ENCODE measurements at regions not wholly inside any gene's neighbourhood (a gene's known extent, or its start where the extent isn't known, plus 50 kb on each side); places are given as distances from the start of the nearest gene placed in this dataset.
A peak's percentile ranks its signal among the peaks of the same experiment; 100 is the strongest.

DNA sequence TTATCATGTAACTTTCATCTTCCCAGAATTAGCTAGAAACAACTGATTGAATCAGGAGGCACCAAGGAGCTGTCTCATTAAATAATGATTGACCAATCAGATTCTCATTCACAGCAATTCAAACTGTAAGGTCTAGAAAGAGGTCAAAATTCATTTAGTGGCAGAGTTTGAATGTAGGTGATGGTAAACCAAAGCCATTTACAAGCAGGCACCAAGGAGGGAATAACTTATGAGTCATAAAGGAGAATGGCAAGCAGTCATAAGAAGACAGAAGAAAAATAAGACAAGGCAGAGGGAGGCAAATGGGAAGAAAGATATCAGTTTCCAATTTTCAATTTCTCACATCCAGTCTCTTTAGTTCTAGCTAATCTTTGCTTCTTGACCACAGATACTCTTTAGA lies 52.9 kb upstream of the DEFB112 start:
- no peak for DNase-seq
- in situ Hi-C loops (cut with HindIII; ENCODE audit: low pct_ligation_motif_present, low pct_unique_long_range_greater_than_20kb, low sequenced_read_pairs), result no loop called here

DNA sequence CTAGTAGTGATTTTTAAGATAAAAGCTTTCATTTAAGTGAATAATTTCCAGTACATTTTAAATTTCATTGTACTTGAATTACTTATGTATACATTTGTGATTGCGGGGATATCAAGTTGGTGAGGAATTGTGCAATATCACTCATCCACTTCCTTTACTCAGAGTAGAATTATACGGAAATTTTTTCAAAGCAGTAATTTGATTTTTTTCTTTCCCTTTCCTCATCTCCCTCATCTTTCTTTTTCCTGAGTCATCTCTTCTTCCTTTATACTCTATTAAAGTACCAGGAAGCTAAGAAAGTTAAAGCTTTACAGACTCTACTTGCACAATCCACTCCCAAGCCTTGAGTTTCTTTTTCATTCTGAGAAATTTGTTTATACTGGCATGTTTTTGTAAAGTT lies 60.9 kb upstream of the DEFB112 start:
- DNase-seq, result no peak
- in situ Hi-C loops (cut with HindIII; ENCODE audit: low pct_ligation_motif_present, low pct_unique_long_range_greater_than_20kb, low sequenced_read_pairs), result no loop called here

DNA sequence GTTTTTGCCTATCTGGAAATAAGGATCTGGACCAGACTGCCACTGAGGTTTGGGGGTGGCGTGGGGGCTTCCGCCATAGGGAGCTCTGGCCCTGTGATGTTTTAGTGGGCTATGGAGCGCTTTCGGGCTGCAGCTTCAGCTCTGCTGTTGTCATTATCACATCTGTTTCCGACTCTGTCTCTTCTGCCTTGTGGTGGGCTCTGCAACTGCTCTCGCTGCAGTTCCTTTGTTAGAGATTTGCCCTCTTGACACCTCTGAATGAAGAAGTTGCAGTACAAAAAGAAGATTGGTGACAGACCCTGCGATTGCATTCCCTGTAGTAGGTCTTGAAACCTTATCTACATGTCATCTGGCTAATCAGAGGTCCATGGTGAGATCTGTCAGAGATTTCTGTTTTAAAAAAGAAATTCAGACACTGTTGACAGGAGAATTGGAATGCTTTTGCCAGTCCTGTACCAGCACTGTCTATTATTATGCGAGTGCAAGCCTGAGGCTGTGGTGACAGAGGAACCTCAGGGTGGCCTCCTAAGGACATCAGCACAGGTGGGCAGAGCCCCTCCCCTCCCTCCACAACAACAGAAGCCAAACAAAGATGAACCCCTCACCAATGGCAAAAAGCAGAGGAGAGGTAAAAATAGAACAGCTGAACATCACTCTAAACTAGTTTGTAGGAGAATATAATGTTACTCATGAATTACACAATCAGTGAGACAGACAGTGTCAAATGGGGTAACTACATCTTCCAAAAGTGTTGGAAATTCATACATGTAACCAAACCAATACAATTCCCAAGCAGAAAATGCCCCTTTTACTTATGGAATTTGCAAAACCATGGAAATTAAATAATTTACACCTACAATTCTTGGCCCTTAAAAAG lies 63.5 kb upstream of the DEFB112 start:
- DNase-seq, result no peak
- in situ Hi-C loops (cut with HindIII; ENCODE audit: low pct_ligation_motif_present, low pct_unique_long_range_greater_than_20kb, low sequenced_read_pairs), result no loop called here

DNA sequence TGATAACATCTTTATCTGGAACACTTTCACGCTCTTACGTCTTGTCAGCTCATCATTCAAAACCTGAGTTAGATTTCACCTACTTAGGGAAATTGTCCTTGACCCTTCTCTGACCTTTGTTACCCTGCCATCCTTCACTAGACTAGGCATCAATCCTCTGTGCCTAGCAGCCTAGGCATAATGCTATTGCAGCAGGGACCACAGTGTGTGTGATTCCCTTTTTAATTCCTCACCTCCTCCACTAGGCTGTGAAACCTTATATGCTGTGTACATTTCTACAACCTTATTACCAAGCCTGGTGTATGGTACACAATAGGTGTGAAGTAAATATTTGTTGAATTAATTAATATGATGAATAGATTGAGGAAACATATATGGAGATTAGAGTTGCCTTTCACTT lies 66.7 kb upstream of the DEFB112 start:
- in situ Hi-C loops (cut with HindIII; ENCODE audit: low pct_ligation_motif_present, low pct_unique_long_range_greater_than_20kb, low sequenced_read_pairs), result no loop called here
- no peak for DNase-seq

DNA sequence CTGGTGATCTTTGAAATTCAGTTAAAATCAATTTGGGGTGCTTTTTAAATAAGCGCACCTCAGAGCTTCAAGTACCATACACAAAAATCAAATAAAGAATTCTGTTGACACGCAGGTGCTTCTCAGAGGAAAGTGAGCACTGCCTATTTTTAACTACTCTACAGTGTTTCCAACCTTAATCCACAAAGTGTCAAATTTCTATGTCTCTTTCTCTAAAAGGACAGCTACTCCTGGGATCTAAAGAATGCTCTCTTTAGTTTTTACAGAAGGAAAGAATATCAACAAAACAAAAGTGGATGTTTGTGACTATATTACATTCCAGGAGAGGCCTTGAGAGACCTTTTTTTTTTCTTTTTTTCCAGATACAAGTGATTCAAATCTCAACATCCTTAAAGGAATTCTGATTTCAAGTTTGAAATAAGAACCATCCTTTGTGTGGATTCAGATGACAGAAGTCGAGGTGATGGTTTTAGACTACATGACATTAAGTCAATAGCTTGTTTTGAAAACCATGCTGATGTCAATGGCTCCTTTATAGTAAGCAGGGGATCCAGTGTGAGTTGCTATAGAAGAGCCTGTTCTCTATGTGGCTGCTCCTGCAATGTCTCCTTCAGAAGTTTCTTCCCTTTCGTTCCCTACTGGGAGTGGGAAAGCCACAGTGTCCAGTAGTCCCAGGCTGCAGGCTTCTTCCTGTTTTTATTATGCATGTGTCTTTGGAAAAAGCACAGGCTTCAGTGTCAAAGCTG lies 67.2 kb upstream of the DEFB112 start:
- in situ Hi-C loops (cut with HindIII; ENCODE audit: low pct_ligation_motif_present, low pct_unique_long_range_greater_than_20kb, low sequenced_read_pairs), result no loop called here
- no peak for DNase-seq

DNA sequence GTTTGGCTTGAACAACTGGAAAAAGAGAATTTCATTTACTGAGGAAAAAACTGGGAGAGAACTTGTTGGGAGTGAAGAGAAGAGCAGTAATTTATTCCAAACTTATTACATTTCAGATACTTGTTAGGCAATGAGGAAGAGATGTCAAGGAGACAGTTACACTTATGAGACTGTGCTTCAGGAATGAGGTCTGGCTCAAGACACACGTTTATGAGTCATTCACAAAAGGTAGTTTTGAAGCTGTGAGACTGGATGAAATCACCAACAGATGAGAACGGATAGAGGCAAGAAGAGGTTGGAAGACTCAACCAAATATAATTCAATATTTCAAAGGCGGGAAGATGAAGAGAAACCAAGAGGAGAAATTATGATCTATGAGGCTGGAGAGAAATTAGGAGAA lies 70.6 kb upstream of the DEFB112 start:
- no peak for DNase-seq
- in situ Hi-C loops (cut with HindIII; ENCODE audit: low pct_ligation_motif_present, low pct_unique_long_range_greater_than_20kb, low sequenced_read_pairs), result no loop called here

DNA sequence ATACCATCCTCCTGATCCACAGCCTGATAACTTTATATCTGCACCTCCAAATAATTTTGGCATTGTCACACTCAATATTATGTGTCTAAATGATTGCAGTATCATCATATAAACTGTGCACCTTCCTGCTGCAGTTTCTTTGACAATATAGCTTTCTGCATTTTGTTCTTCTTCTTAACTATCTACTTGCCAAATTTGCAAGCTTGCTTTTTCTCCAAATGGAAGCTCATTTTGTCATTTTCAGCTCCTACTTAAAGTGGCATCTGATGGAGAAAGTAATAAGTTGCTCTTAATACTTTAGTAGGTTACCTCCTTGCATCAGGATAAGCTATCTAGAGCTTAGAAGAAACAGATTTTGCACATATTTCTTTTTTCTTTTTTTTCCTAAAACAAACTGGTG lies 74.0 kb upstream of the DEFB112 start:
- DNase-seq, result no peak
- in situ Hi-C loops (cut with HindIII; ENCODE audit: low pct_ligation_motif_present, low pct_unique_long_range_greater_than_20kb, low sequenced_read_pairs), result no loop called here

DNA sequence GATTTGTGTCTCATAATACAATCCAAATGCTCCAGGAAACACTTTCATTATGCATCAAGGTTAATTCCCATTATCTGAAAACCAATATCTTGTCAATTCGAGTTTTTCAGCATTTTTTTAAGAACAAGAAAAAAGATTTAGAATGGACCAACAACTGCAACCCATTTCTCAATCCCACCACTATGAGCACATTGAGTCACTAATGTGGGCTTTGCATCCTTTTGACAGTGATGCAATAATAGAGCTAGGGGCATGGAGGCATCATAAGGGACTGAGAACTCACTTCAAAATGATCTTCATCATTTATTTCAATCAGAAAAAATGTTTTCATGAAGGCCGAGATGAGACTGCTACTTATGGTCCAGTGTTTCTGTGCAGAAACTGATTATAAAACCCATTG lies 74.8 kb upstream of the DEFB112 start:
- DNase-seq, result no peak
- in situ Hi-C loops (cut with HindIII; ENCODE audit: low pct_ligation_motif_present, low pct_unique_long_range_greater_than_20kb, low sequenced_read_pairs), result no loop called here

DNA sequence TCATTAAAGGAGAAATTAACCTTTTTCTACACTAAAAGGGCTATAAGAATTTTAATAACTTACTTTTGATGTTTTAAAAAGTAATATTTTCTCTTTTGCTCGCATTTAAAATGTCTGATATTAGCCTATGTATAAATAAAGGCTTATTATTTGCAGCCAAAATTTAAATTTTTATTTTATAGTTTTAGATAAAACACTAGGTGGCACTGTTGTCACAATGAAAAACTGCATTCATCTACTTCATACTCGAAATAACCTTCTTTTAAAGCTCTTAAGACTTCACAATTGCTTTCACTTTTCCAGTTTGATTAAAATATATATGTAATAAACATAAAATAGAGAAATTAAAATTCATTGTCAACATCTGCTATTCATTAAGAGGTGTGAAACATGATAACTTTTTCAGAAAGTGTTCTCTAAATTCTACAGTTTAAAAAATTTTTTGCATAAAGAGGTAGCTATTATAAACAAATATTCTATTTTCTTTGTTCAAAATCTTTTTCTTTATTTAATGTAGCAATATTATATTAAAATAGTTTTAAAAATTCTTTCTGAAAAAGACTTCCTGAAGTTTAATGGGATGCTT lies 78.8 kb upstream of the DEFB112 start:
- in situ Hi-C loops (cut with HindIII; ENCODE audit: low pct_ligation_motif_present, low pct_unique_long_range_greater_than_20kb, low sequenced_read_pairs), result no loop called here
- peak; percentile 11 for DNase-seq

DNA sequence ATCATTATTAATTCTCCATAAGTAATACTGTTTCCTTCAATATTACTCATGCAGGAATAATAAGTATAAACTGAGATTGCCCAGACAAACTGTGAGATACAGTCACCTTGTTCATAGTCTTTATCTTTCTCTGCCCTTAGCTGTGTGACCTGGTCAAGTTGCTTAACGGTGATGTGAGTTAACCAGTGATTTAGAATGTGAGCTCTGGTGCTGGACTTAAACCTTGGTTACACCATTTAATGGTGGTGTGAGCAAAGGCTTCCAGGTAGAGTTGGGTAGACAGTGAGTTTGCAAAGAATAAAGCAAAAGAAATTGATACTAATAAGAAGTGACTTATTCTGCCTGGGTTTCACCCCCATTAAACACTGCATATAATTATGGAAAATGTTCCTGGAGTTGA lies 86.2 kb upstream of the DEFB112 start:
- DNase-seq, result no peak
- in situ Hi-C loops (cut with HindIII; ENCODE audit: low pct_ligation_motif_present, low pct_unique_long_range_greater_than_20kb, low sequenced_read_pairs), result no loop called here

DNA sequence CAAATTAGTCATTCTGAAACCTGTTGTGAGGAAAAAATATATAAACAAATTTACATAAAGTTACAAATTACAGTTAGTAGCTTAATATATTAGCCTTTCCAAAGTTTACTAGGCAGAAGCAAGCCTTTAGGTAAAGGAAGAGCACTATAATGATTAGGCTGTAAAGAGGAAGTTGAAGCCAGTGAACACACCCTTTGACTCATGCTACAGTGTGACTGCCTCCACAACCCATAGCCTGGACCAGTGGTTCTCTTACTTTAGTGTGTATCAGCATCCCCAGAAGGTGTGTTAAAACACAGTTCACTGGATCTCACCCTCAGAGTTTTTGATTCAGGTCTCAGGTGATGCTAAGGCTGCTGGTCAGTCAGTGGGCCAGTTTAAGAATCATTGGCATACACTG lies 91.4 kb upstream of the DEFB112 start:
- in situ Hi-C loops (cut with HindIII; ENCODE audit: low pct_ligation_motif_present, low pct_unique_long_range_greater_than_20kb, low sequenced_read_pairs), result no loop called here

DNA sequence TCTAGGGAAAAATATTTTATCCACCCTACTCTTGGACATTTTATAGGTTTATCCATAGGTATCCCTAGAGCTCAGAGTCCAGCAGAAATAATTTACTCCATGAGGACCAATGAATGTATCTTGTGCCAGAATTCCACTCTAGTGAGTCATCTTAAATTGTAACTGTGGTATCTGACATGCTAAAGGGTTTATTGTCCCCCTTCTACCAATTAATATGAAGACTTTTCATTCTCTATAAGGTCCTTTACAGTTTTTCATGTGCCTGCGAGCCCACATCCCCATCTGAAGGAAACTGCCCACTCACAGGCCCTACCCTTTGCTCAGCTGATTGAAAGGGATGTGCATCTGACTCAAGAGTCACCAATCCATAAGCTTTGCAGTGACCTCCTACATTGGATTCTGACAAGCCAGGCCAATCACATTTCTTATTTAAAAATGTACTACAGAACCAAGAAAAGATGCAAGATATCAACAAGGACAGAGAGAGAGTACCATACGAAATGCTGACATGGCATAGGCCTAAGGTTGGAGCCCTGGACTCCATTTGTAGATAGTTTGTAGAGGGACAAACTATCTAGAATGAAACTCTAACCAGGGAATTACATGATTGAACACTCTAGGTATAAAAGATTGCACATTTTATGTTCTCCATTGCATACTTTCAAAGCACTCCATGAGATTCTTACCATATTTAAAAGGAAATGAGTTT lies 93.4 kb upstream of the DEFB112 start:
- no peak for DNase-seq
- in situ Hi-C loops (cut with HindIII; ENCODE audit: low pct_ligation_motif_present, low pct_unique_long_range_greater_than_20kb, low sequenced_read_pairs), result no loop called here

More for the DNA sequence above, 91.4 kb upstream of the DEFB112 start:
- DNase-seq, result no peak

DNA sequence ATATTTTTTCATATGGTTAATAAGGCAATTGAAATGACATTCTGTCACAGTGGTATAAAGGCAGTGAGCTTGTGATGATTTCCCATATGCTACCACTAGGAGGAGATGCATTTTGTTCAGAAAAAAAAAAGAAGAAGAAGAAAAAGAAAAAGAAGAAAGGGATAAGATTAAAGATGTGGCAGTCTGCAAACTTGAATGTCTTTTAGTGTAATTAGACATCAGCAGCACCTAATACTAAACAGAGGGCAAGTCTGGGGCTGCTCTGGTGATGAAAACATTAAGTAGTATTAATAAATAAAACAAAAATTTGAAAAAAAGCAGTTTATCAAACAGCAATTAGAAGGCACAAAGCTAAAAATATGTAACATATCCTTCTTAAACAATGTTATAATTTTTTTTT lies 95.4 kb upstream of the DEFB112 start:
- DNase-seq, result peak; percentile 17

DNA sequence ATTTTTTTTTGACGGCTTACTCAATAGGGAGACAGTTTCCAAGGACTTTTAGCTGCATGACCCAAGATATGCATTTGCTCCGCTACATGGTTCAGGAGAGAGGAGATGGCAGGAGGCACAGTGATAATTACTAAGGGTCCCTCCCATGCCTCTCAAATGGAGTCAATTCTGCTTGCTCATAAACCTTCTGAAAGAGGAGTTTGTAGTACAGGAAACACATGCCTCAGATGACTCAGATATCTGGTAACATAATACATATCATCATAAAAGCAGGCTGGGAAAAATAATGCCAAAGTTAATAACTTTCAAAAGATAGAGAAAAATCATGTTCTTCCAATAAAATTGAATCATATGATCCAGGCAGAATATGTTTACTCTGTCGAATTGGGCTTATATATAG lies 97.6 kb upstream of the DEFB112 start:
- DNase-seq, result no peak
- in situ Hi-C loops (cut with HindIII; ENCODE audit: low pct_ligation_motif_present, low pct_unique_long_range_greater_than_20kb, low sequenced_read_pairs), result no loop called here

More for the DNA sequence above, 95.4 kb upstream of the DEFB112 start:
- in situ Hi-C loops (cut with HindIII; ENCODE audit: low pct_ligation_motif_present, low pct_unique_long_range_greater_than_20kb, low sequenced_read_pairs), result no loop called here

DNA sequence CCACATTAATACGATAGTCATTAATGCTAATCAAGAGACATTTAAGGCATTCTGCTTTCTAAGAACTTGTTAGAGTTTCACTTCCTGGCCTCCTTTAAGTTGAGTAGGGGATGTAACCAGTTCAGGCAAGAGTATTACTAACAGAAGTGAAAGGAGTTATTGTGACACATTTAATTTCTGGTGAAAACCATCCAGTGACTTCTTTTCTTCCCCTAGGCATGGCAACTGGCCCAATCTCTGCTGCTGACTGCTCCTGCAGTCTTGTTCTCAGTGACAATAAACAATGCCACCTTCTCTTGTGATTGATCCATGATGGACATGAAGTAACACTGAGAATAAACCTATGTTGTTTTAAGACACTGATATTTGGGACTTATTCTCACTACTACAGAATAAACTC lies 130.9 kb upstream of the DEFB112 start:
- in situ Hi-C loops (cut with HindIII; ENCODE audit: low pct_ligation_motif_present, low pct_unique_long_range_greater_than_20kb, low sequenced_read_pairs), result no loop called here
- DNase-seq, result no peak

DNA sequence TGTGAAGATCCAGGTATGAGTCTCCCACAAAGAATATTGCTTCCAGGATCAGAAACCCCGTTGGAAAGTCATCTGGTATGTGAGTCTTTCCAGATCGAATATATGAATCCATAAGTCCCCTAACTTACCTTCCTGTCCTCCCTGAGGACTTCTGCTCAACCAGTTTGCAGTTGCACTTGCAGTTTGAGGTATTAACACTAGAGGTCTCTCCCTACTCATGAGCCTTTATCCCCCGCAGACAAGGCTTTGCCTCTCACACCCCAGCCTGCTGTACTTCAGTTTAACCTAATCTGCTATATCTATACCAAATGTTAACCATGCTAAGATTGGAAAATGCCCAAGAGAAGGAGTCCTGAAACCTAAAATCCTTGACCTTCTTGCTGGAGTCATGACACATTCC lies 135.3 kb upstream of the DEFB112 start:
- peak; percentile 7 for DNase-seq

DNA sequence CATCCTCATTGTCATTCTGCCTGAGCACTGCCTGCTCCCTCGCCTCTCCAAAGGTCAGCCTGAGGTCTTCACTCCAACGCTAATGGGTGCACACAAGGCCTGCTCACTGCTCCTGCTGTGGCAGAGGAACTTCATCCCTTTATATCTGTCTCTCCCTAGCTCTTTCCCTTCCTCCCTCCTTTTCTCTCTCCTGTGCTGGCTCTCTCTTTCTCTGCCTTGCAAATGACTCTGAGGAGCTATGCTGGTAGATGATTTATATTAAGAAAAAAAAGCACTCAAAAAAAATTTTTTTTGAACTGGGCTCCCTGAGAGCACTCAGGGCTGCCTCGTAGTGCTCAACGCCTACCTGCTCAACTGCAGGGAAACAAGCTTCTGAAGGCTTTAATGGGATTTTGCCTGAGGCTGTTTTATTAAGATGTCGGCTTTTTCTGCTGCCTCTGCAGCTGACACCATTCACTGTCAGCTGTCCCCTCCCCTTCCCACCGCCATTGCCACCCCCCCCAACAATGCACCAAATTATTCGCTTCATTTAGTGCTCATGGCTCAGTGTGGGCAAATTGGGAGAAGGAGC lies 137.7 kb upstream of the DEFB112 start:
- in situ Hi-C loops (cut with HindIII; ENCODE audit: low pct_ligation_motif_present, low pct_unique_long_range_greater_than_20kb, low sequenced_read_pairs), result no loop called here
- DNase-seq, result no peak

More for the DNA sequence above, 135.3 kb upstream of the DEFB112 start:
- in situ Hi-C loops (cut with HindIII; ENCODE audit: low pct_ligation_motif_present, low pct_unique_long_range_greater_than_20kb, low sequenced_read_pairs), result no loop called here

DNA sequence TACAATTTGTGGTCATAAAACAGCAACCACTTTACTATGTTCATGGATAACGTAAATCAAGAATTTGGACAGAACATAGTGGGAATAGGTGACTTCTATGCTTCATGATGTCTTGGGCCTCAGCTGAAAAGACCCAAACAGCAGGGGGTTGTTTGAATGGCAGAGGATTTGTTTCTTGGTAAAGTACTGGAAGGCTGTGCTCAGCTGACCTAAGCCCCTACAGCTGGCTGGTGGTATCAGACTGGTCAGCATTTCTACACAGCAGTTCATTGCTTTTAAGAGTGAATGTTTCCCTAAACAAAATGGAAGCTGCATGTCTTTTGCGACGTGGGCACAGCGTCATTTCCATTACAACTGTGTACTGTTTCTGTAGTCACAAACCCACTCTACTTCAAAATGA lies 148.5 kb upstream of the DEFB112 start:
- in situ Hi-C loops (cut with HindIII; ENCODE audit: low pct_ligation_motif_present, low pct_unique_long_range_greater_than_20kb, low sequenced_read_pairs), result no loop called here

DNA sequence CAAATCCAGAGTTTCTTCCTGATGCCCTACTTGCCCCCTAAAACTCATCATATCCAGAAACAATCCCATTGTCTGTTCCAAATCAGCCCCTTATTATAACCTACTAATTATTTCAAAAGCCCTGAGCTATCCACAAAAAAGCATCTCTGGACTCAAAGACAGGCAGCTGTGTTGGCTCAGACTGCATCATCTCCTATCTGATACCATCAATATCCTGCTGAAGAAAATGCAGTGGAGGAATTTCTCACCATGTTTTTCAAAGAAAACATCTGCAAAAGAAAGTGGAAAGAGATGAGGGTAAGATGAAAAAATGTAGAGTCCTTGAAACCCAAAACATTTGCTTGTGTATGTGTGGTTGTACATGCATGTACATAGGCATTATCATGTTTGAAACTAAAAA lies 153.0 kb upstream of the DEFB112 start:
- in situ Hi-C loops (cut with HindIII; ENCODE audit: low pct_ligation_motif_present, low pct_unique_long_range_greater_than_20kb, low sequenced_read_pairs), result no loop called here
- no peak for DNase-seq

More for the DNA sequence above, 148.5 kb upstream of the DEFB112 start:
- DNase-seq, result no peak
